ENCODE measurements at regions not wholly inside any gene's neighbourhood (a gene's known extent, or its start where the extent isn't known, plus 50 kb on each side); places are given as distances from the start of the nearest gene placed in this dataset.
"Not testable (repeated sequence)": the region's sequence is repeated elsewhere in the genome, so short reads cannot be mapped to it uniquely, and the experiment has no call there.

GRCh38 chr7:17044396-17044795 lies 162.6 kb upstream of the AGR3 start:
- DNase-seq (ENCODE audit: low read depth in 2 of 3, low spot score in 2 of 3) = no peak

- DNase-seq (ENCODE audit: low read depth in 2 of 3, low spot score in 2 of 3) = peak in 1 of 3 donors; percentile 28
Observed at GRCh38 chr7:17044861-17045260, 163.1 kb upstream of the AGR3 start.

GRCh38 chr7:17046259-17046658 lies 164.5 kb upstream of the AGR3 start:
- DNase-seq (ENCODE audit: low read depth in 2 of 3, low spot score in 2 of 3) = no peak

- DNase-seq (ENCODE audit: low read depth in 2 of 3, low spot score in 2 of 3) = no peak
Observed at GRCh38 chr7:17046666-17047065, 164.9 kb upstream of the AGR3 start.

- not testable (repeated sequence) for DNase-seq (ENCODE audit: low read depth in 2 of 3, low spot score in 2 of 3)
Observed at GRCh38 chr7:17053164-17053563, 171.4 kb upstream of the AGR3 start.

GRCh38 chr7:17054206-17054605 lies 172.4 kb upstream of the AGR3 start:
- no peak for DNase-seq (ENCODE audit: low read depth in 2 of 3, low spot score in 2 of 3)

GRCh38 chr7:17054836-17055235 lies 173.1 kb upstream of the AGR3 start:
- DNase-seq (ENCODE audit: low read depth in 2 of 3, low spot score in 2 of 3) = no peak

GRCh38 chr7:17055596-17055995 lies 173.8 kb upstream of the AGR3 start:
- no peak for DNase-seq (ENCODE audit: low read depth in 2 of 3, low spot score in 2 of 3)

- no peak for DNase-seq (ENCODE audit: low read depth in 2 of 3, low spot score in 2 of 3)
Observed at GRCh38 chr7:17056491-17057142, 174.8 kb upstream of the AGR3 start.

- DNase-seq (ENCODE audit: low read depth in 2 of 3, low spot score in 2 of 3) = no peak
Observed at GRCh38 chr7:17057143-17057509, 175.3 kb upstream of the AGR3 start.

- DNase-seq (ENCODE audit: low read depth in 2 of 3, low spot score in 2 of 3) = peak in 2 of 3 donors; percentile 60 to 89
Observed at GRCh38 chr7:17058568-17058967, 176.8 kb upstream of the AGR3 start.

GRCh38 chr7:17060051-17060450 lies 178.3 kb upstream of the AGR3 start:
- DNase-seq (ENCODE audit: low read depth in 2 of 3, low spot score in 2 of 3) = no peak

GRCh38 chr7:17061443-17061842 lies 179.7 kb upstream of the AGR3 start:
- no peak for DNase-seq (ENCODE audit: low read depth in 2 of 3, low spot score in 2 of 3)

- no peak for DNase-seq (ENCODE audit: low read depth in 2 of 3, low spot score in 2 of 3)
Observed at GRCh38 chr7:17062151-17063044, 180.6 kb upstream of the AGR3 start.

GRCh38 chr7:17063045-17063383 lies 181.2 kb upstream of the AGR3 start:
- DNase-seq (ENCODE audit: low read depth in 2 of 3, low spot score in 2 of 3) = no peak

GRCh38 chr7:17067691-17068090 lies 185.9 kb upstream of the AGR3 start:
- no peak for DNase-seq (ENCODE audit: low read depth in 2 of 3, low spot score in 2 of 3)

GRCh38 chr7:17069146-17069545 lies 187.4 kb upstream of the AGR3 start:
- DNase-seq (ENCODE audit: low read depth in 2 of 3, low spot score in 2 of 3) = no peak

- DNase-seq (ENCODE audit: low read depth in 2 of 3, low spot score in 2 of 3) = no peak
Observed at GRCh38 chr7:17070231-17070708, 188.5 kb upstream of the AGR3 start.

- DNase-seq (ENCODE audit: low read depth in 2 of 3, low spot score in 2 of 3) = no peak
Observed at GRCh38 chr7:17071866-17072265, 190.1 kb upstream of the AGR3 start.

- DNase-seq (ENCODE audit: low read depth in 2 of 3, low spot score in 2 of 3) = no peak
Observed at GRCh38 chr7:17075601-17076255, 193.9 kb upstream of the AGR3 start.

GRCh38 chr7:17078298-17078697 lies 196.5 kb upstream of the AGR3 start:
- DNase-seq (ENCODE audit: low read depth in 2 of 3, low spot score in 2 of 3) = no peak

Measured in hematopoietic multipotent progenitor cell (in vitro differentiated cells).